Mesothelial cell of epicardium (in vitro differentiated cells): ENCODE measurements at regions not wholly inside any gene's neighbourhood (a gene's known extent, or its start where the extent isn't known, plus 50 kb on each side); places are given as distances from the start of the nearest gene placed in this dataset.

Experiments
- DNase-seq, 2 experiments: peaks; one replicate each; pipeline ENCODE4 v3.0.0; 2021; ENCODE audit warnings: low spot score in 2 of 2; ENCODE audit not compliant: unreplicated experiment in 2 of 2
- H3K27ac Mint-ChIP-seq: 2 replicates; pipeline ENCODE4 v1.8.0; 2021; ENCODE audit warnings: mixed read lengths
- H3K27me3 Mint-ChIP-seq: 2 replicates; pipeline ENCODE4 v1.8.0; 2021; ENCODE audit warnings: low read depth, mixed read lengths
- H3K36me3 Mint-ChIP-seq: 2 replicates; pipeline ENCODE4 v1.8.0; 2021; ENCODE audit warnings: mixed read lengths
- H3K4me1 Mint-ChIP-seq: 2 replicates; pipeline ENCODE4 v1.8.0; 2021; ENCODE audit warnings: mixed read lengths
- H3K4me3 Mint-ChIP-seq: 2 replicates; pipeline ENCODE4 v1.8.0; 2021; ENCODE audit warnings: mild to moderate bottlenecking, moderate library complexity, mixed read lengths
- H3K9me3 Mint-ChIP-seq: 2 replicates; pipeline ENCODE4 v1.8.0; 2021; ENCODE audit warnings: mixed read lengths
- CTCF ChIP-seq: fragments of 200-600 bp; sonication (generic); IDR thresholded peaks from one replicate; pipeline ENCODE4 v1.5.0; 2021; ENCODE audit warnings: antibody characterized with exemption; ENCODE audit not compliant: unreplicated experiment

GRCh38 chrX:20354505-20354904 lies 87.8 kb upstream of the RPS6KA3 start:
- Mint-ChIP-seq H3K27ac (no peak overlapping the region), H3K4me3 (no peak overlapping the region), H3K4me1 (peaks cover 4% of the 10 kb centered on the region), H3K36me3 (peaks cover 1% of the 10 kb centered on the region), H3K27me3 (no peaks in the 10 kb centered on the region), H3K9me3 (peaks cover 58% of the 10 kb centered on the region)
- no peak for DNase-seq
- no peak for TF ChIP-seq CTCF

- DNase-seq = no peak
- no peak for TF ChIP-seq CTCF
- Mint-ChIP-seq H3K27me3 (no peaks in the 10 kb centered on the region), H3K27ac (no peak overlapping the region), H3K4me1 (peaks cover 8% of the 10 kb centered on the region), H3K4me3 (no peak overlapping the region), H3K36me3 (no peaks in the 10 kb centered on the region), H3K9me3 (peaks cover 49% of the 10 kb centered on the region)
Measured at GRCh38 chrX:20352935-20353336, 86.2 kb upstream of the RPS6KA3 start.

DNA sequence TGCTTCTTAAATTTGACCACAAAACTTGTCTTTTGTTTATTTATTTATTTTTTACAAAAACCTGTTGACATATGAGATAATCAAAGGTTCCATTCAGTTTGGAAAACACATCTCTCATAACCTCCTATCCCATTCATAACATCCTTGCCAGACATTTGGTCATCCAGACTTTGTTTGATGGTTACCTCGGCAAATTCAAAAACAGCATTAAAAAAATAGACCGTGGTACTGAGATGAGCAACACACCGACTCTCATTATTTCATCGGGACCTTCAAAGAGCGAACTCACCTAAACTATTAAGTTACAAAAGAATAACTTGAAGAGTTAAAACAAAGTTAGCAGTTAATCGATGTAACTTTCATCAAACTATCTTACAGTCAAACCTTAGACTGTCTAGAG lies 85.8 kb upstream of the RPS6KA3 start:
- no peak for DNase-seq
- Mint-ChIP-seq H3K4me3 (no peak overlapping the region), H3K27me3 (no peaks in the 10 kb centered on the region), H3K4me1 (peaks cover 12% of the 10 kb centered on the region), H3K27ac (no peak overlapping the region), H3K36me3 (no peaks in the 10 kb centered on the region), H3K9me3 (peaks cover 45% of the 10 kb centered on the region)
- TF ChIP-seq CTCF = no peak

GRCh38 chrX:20350596-20350995 lies 83.9 kb upstream of the RPS6KA3 start:
- no peak for TF ChIP-seq CTCF
- H3K27me3 Mint-ChIP-seq = no peaks in the 10 kb centered on the region
- no peak overlapping the region for H3K27ac Mint-ChIP-seq
- H3K36me3 Mint-ChIP-seq = no peaks in the 10 kb centered on the region
- no peak overlapping the region for H3K4me3 Mint-ChIP-seq
- DNase-seq = no peak
- H3K9me3 Mint-ChIP-seq = peaks cover 40% of the 10 kb centered on the region
- peaks cover 14% of the 10 kb centered on the region for H3K4me1 Mint-ChIP-seq

DNA sequence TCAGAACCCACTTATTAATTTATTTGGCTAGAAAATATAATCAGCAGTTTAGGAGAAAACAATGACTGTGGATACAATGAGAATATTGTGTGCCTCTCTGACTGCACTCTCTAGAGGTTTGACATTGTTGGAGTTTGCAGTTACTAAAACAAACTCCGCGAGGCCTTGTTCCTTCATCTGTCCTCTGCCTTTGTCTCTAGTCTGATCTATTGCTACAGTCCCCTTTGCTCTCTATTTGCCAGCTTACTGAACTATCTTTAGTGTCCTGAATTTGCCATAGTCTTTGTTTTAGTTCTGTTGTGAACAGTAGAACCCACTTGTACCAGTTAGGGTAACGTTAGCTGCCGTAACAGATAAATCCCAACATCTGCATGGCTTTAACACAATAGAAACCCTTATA lies 81.4 kb upstream of the RPS6KA3 start:
- Mint-ChIP-seq H3K27ac (peak overlapping the region; percentile 55), H3K4me1 (peaks cover 14% of the 10 kb centered on the region), H3K4me3 (no peak overlapping the region), H3K36me3 (no peaks in the 10 kb centered on the region), H3K9me3 (peaks cover 49% of the 10 kb centered on the region), H3K27me3 (no peaks in the 10 kb centered on the region)
- DNase-seq = no peak
- TF ChIP-seq CTCF = no peak

- no peaks in the 10 kb centered on the region for H3K36me3 Mint-ChIP-seq
- H3K4me1 Mint-ChIP-seq = peaks cover 14% of the 10 kb centered on the region
- no peak overlapping the region for H3K4me3 Mint-ChIP-seq
- no peak for TF ChIP-seq CTCF
- H3K27me3 Mint-ChIP-seq = no peaks in the 10 kb centered on the region
- H3K27ac Mint-ChIP-seq = peak overlapping the region; percentile 55
- no peak for DNase-seq
- H3K9me3 Mint-ChIP-seq = peaks cover 52% of the 10 kb centered on the region
Measured at GRCh38 chrX:20347481-20347880, 80.8 kb upstream of the RPS6KA3 start.
